SK-N-MC (cell line): ENCODE measurements at regions not wholly inside any gene's neighbourhood (a gene's known extent, or its start where the extent isn't known, plus 50 kb on each side); places are given as distances from the start of the nearest gene placed in this dataset.

Source experiments
- EZH2 ChIP-seq: fragments of 200-600 bp; sonication (generic); IDR thresholded peaks from one replicate; pipeline ENCODE4 v1.6.1; 2017; ENCODE audit warnings: antibody characterized with exemption
- FOXP2 ChIP-seq: optimal IDR thresholded peaks from 2 replicates; pipeline ENCODE3; 2011; ENCODE audit warnings: mild to moderate bottlenecking, moderate library complexity; ENCODE audit not compliant: insufficient read depth; ENCODE audit errors: extremely low read length, control extremely low read depth
- POLR2AphosphoS5 ChIP-seq: IDR thresholded peaks from 2 replicates; pipeline ENCODE4 v1.6.1; 2012; ENCODE audit warnings: mild to moderate bottlenecking, low read depth, low read length, borderline replicate concordance

DNA sequence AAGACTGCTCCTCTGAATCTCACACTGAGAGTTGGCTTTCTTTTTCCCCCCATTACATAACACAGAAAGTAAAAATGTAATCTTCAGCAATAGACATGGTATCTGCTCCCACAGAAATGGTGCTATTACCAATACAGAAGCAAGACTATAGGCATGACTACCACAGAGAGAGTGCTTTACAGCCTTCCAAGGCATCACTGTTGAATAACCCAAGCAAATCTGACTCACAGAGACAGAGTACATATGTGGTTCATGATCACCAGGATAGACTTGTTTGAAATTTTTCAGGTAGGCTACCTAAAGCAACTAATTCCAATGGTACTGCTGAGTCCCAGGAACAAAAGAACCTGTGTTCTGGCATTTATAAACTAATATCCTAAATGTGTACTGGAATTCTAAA, 1373.4 kb upstream of the C9orf72 start:
- no peak for TF ChIP-seq POLR2AphosphoS5
- TF ChIP-seq EZH2, result no peak
- TF ChIP-seq FOXP2, result no peak
